SK-N-MC (cell line): ENCODE measurements at regions not wholly inside any gene's neighbourhood (a gene's known extent, or its start where the extent isn't known, plus 50 kb on each side); places are given as distances from the start of the nearest gene placed in this dataset.
A peak's percentile ranks its signal among the peaks of the same experiment; 100 is the strongest.
"Not testable (repeated sequence)": the region's sequence is repeated elsewhere in the genome, so short reads cannot be mapped to it uniquely, and the experiment has no call there.

Source experiments
- DNase-seq: peaks from one replicate; pipeline ENCODE4 v3.0.0-alpha.2; 2011; ENCODE audit warnings: low read depth, low spot score
- H3K27ac ChIP-seq: fragments of 200-600 bp; sonication (generic); 2 replicates; pipeline ENCODE4 v1.5.1; 2016; ENCODE audit warnings: mixed run types
- H3K36me3 ChIP-seq: fragments of 200-600 bp; sonication (generic); 2 replicates; pipeline ENCODE4 v1.6.1; 2017; ENCODE audit warnings: antibody characterized with exemption, low read length, mixed read lengths; ENCODE audit not compliant: insufficient read depth
- H3K4me3 ChIP-seq: fragments of 200-600 bp; sonication (generic); 2 replicates; pipeline ENCODE4 v1.5.1; 2016
- H3K9ac ChIP-seq: fragments of 200-600 bp; sonication (generic); 2 replicates; pipeline ENCODE4 v1.8.0; 2017; ENCODE audit warnings: mixed run types, mixed read lengths; ENCODE audit not compliant: insufficient read length
- H3K9me3 ChIP-seq: fragments of 200-600 bp; sonication (generic); 2 replicates; pipeline ENCODE4 v1.6.1; 2017; ENCODE audit warnings: low read depth, mild to moderate bottlenecking, antibody characterized with exemption, low read length, moderate library complexity, mixed read lengths
- EZH2 ChIP-seq: fragments of 200-600 bp; sonication (generic); IDR thresholded peaks from one replicate; pipeline ENCODE4 v1.6.1; 2017; ENCODE audit warnings: antibody characterized with exemption
- FOXP2 ChIP-seq: optimal IDR thresholded peaks from 2 replicates; pipeline ENCODE3; 2011; ENCODE audit warnings: mild to moderate bottlenecking, moderate library complexity; ENCODE audit not compliant: insufficient read depth; ENCODE audit errors: extremely low read length, control extremely low read depth
- POLR2AphosphoS5 ChIP-seq: IDR thresholded peaks from 2 replicates; pipeline ENCODE4 v1.6.1; 2012; ENCODE audit warnings: mild to moderate bottlenecking, low read depth, low read length, borderline replicate concordance

DNA sequence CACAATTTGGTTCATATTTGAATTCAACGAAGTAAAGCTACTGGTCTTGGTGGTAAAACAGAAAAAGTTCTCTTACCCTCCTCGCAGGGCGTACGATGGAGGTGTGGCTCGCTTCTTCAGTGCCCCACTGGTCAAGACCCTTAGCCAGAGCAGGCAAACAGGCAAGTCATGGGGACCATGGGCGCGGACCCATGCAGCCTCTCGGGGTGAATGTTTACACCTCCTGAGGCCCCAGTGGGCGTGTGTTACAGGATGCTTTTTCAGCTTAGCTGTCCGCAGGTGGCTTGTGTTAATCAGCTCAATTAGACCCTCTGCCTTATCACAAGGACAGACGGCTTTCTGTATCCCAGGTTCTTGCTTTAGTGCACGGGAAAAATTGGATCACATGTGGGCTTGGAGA, 991.8 kb downstream of the GBE1 start:
- H3K27ac ChIP-seq: no peak overlapping the region
- H3K4me3 ChIP-seq: no peak overlapping the region
- TF ChIP-seq POLR2AphosphoS5 (no peak), EZH2 (no peak)
- no peak for DNase-seq
- H3K9me3 ChIP-seq: no peaks in the 10 kb centered on the region
- no peak overlapping the region for H3K9ac ChIP-seq
- no peaks in the 10 kb centered on the region for H3K36me3 ChIP-seq

DNA sequence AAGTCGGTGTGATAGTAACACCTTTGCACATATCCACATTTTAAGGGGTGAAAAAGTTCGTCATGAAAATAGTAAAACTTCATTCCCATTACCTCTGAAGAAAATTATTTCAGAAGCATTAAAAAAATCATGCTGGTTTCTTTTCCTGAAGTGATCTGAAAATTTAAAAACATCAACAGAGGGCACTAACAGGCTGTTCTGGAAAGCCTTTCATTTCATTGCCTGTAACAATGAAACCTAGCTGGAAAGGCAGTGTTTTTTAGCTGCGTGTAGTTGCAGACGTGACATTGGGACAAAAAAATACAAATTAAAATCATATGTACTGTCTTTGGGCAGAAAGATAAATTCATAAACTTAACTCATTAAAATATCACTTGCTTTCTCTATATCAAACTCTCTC, 993.8 kb downstream of the GBE1 start:
- TF ChIP-seq EZH2 (no peak), POLR2AphosphoS5 (no peak), FOXP2 (no peak)
- DNase-seq: no peak
- H3K9me3 ChIP-seq: no peaks in the 10 kb centered on the region
- peak overlapping the region; percentile 20 for H3K9ac ChIP-seq
- H3K27ac ChIP-seq: no peak overlapping the region
- H3K36me3 ChIP-seq: no peaks in the 10 kb centered on the region
- peak overlapping the region; percentile 33; the same call in 1 of the 2 replicates for H3K4me3 ChIP-seq

DNA sequence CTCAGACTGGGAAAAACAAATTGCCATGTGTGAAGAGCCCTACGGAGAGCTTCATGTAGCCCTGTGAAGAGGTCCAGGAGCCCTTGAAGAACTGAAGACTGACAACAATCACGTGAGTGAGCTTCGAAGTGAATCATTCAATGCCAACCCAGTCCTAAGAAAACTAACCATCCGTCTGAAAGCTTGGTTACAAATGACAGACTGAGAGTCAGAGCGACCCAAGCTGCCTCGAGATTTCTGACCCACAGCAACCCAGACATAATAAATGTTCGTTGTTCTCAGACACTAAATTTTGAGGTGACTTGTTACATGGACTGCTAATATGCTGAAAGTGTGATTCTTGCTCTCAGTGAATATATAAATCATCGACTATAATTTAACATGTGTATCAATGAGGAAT, 987.2 kb upstream of the ROBO1 start:
- no peaks in the 10 kb centered on the region for H3K36me3 ChIP-seq
- H3K9ac ChIP-seq: no peak overlapping the region
- H3K4me3 ChIP-seq: no peak overlapping the region
- no peak for TF ChIP-seq POLR2AphosphoS5
- TF ChIP-seq EZH2: no peak
- no peak for TF ChIP-seq FOXP2
- no peaks in the 10 kb centered on the region for H3K9me3 ChIP-seq
- no peak overlapping the region for H3K27ac ChIP-seq
- no peak for DNase-seq

DNA sequence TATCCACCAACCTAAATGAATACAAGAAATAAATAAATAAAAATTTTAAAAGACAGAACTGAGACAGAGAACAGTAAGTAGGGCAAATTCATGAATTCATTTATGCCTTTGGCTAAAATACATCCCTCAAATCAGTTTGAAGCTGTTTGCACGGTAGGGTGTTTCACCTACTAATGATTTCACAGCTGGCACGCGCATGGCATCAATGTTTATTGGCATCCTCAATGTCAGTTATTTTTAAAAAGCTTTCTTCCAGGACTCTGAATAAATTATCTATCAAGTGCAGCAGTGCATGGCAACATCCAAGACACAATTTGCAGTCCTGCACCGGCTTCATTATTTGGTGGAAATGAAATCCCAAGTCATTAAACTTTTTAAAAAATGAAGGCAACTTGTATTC, 985.2 kb upstream of the ROBO1 start:
- H3K9me3 ChIP-seq: no peaks in the 10 kb centered on the region
- H3K27ac ChIP-seq: no peak overlapping the region
- no peak for DNase-seq
- H3K9ac ChIP-seq: no peak overlapping the region
- H3K36me3 ChIP-seq: no peaks in the 10 kb centered on the region
- H3K4me3 ChIP-seq: no peak overlapping the region
- TF ChIP-seq POLR2AphosphoS5 (no peak), FOXP2 (no peak), EZH2 (no peak)

DNA sequence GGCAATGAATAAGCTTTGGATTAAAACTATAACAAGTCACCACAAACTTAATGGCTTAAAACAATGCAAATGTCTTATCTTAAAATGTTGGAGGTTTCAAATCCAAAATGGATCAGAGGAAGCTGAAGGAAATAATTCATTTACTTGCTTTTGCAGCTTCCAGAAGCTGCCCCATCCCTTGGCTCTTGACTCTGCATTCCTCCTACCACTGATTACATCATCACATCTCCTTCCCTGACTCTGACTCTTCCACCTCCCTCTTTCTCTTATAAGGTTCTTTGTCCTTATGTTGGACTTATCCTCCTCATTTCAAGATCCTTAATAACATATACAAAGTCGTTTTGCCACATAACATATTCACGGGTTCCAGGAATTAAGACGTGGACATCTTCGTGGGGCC, 982.8 kb upstream of the ROBO1 start:
- Histone ChIP-seq H3K9me3 (no peaks in the 10 kb centered on the region), H3K4me3 (no peak overlapping the region), H3K9ac (no peak overlapping the region), H3K27ac (no peak overlapping the region), H3K36me3 (no peaks in the 10 kb centered on the region)
- TF ChIP-seq POLR2AphosphoS5 (no peak), EZH2 (no peak), FOXP2 (no peak)
- DNase-seq: no peak

DNA sequence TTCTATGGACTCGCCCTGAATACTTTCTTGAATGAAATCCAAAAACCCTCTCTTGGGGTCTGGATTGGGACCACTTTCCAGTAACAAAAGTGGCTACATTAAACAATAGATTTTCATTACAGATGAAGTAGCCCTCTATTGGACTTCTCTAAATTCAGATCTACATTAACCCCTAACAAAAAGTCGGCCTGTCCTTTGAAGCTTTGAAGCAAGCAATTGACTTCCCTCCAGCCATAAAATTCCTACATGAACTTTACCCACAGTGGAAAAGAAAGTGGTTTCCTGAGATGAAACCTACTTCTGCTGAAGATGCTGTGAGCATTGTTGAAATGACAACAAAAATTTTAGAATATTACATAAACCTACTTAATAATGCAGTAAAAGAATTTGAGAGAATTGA, 967.1 kb upstream of the ROBO1 start:
- no peak for DNase-seq
- Histone ChIP-seq H3K36me3 (no peaks in the 10 kb centered on the region), H3K4me3 (no peak overlapping the region), H3K9ac (no peak overlapping the region), H3K27ac (no peak overlapping the region), H3K9me3 (no peaks in the 10 kb centered on the region)
- TF ChIP-seq EZH2 (no peak), POLR2AphosphoS5 (no peak), FOXP2 (no peak)

DNA sequence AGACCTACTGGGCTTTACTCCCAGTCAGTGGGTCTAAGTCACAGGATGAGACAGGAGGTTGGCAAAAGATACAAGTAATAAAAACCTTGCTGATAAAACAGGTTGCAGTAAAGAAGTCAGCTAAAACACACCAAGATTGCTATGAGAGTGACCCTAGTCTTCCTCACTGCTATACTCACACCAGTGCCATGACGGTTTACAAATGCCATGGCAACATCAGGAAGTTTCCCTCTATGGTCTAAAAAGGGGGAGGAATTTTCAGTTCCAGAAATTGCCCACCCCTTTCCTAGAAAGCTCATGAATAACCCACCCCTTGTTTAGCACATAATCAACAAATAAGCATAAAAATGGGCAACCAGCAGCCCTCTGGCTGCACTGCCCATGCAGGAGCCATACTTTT, 966.7 kb upstream of the ROBO1 start:
- DNase-seq: no peak
- no peak overlapping the region for H3K4me3 ChIP-seq
- H3K36me3 ChIP-seq: no peaks in the 10 kb centered on the region
- no peak for TF ChIP-seq POLR2AphosphoS5
- TF ChIP-seq EZH2: no peak
- no peak for TF ChIP-seq FOXP2
- H3K9me3 ChIP-seq: no peaks in the 10 kb centered on the region
- no peak overlapping the region for H3K27ac ChIP-seq
- no peak overlapping the region for H3K9ac ChIP-seq

DNA sequence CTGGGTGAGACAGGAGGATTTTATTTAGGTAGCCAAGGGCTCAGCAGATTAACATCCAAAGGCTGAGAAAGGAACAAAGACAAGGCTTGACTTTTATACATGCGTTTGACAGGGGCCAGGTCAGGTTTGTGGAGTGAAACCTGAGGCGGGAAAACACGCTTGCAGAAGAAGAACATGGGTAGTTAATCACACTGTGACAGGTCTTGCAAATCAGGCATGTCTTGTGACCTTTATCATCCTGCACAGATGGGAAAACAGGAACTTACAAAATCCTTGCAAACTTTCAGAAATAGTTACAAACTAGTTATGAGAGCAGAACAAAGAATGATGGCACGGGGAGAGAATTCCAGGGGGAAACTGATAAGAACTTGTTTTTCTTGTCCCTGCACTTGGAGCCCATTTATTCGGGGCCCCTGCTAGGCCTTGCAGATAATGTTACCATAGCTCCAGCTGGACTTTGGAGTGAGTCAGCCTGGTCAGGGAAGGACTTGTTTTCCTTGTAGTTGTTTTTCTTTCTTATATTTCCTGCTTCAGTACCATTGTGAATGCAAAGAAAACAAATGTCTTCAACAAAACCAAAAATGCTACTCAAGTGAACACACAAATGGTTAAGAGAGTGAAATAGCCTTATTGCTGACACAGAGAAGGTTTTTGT, 965.9 kb upstream of the ROBO1 start:
- DNase-seq: no peak
- Histone ChIP-seq H3K9me3 (no peaks in the 10 kb centered on the region), H3K9ac (no peak overlapping the region), H3K27ac (no peak overlapping the region), H3K36me3 (no peaks in the 10 kb centered on the region), H3K4me3 (no peak overlapping the region)
- TF ChIP-seq POLR2AphosphoS5 (no peak), EZH2 (no peak)

DNA sequence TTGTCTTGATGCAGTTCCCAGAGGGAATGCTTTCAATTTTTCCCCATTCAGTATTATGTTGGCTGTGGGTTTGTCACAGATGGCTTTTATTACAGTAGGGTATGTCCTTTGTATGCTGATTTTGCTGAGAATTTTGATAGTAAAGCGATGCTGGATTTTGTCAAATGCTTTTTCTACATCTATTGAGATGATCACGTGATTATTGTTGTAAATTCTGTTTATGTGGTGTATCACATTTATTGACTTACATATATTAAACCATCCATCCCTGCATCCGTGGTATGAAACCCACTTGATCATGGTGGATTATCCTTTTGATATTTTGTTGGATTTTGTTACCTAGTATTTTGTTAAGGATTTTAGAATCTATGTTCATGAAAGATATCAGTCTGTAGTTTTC, 959.8 kb upstream of the ROBO1 start:
- not testable (repeated sequence) for DNase-seq, H3K9ac ChIP-seq, H3K4me3 ChIP-seq, H3K36me3 ChIP-seq, H3K27ac ChIP-seq, H3K9me3 ChIP-seq

DNA sequence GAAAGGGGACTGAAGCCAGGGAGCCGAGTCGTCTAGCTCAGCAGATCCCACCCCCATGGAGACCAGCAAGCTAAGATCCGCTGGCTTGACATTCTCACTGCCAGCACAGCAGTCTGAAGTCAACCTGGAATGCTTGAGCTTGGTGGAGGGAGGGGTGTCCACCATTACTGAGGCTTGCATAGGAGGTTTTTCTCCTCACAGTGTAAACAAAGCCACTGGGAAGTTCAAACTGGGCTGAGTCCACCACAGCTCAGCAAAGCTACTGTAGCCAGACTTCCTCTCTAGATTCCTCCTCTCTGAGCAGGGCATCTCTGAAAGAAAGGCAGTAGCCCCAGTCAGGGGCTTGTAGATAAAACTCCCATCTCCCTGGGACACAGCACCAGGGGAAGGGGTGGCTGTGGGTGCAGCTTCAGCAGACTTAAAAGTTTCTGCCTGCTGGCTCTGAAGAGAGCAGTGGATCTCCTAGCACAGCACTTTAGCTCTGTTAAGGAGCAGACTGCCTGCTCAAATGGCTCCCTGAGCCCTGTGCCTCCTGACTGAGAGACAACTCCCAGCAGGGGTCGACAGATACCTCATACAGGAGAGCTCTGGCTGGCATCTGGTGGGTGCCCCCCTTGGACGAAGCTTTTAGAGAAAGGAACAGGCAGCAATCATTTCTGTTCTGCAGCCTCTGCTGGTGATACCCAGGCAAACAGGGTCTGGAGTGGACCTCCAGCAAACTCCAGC, 942.0 kb upstream of the ROBO1 start:
- not testable (repeated sequence) for H3K4me3 ChIP-seq, H3K9ac ChIP-seq, H3K36me3 ChIP-seq, H3K27ac ChIP-seq, H3K9me3 ChIP-seq, DNase-seq
